ENCODE measurements at regions not wholly inside any gene's neighbourhood (a gene's known extent, or its start where the extent isn't known, plus 50 kb on each side); places are given as distances from the start of the nearest gene placed in this dataset.

DNA sequence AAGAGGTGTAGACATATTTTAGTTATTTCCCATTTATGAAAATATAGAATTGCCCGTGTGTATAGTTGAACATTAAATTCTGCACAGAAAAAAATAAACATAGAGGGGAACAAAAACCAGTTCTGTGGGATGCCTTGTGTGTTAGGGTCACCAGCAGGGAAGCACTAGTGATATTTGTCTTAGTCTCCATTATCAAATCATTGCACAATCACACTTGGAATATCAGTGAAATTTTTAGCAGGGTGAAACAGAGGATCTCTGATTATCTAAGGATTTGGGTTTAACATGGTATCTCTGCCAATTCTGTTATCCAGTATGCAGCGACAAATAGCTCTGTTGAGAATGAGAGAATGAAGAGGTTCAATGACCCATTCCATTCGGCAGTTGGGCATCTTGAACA lies 496.0 kb upstream of the POM121L12 start:
- no peak for TF ChIP-seq POLR2AphosphoS5 (IDR thresholded peaks at IDR 0.05)
- TF ChIP-seq, protein P1, sequence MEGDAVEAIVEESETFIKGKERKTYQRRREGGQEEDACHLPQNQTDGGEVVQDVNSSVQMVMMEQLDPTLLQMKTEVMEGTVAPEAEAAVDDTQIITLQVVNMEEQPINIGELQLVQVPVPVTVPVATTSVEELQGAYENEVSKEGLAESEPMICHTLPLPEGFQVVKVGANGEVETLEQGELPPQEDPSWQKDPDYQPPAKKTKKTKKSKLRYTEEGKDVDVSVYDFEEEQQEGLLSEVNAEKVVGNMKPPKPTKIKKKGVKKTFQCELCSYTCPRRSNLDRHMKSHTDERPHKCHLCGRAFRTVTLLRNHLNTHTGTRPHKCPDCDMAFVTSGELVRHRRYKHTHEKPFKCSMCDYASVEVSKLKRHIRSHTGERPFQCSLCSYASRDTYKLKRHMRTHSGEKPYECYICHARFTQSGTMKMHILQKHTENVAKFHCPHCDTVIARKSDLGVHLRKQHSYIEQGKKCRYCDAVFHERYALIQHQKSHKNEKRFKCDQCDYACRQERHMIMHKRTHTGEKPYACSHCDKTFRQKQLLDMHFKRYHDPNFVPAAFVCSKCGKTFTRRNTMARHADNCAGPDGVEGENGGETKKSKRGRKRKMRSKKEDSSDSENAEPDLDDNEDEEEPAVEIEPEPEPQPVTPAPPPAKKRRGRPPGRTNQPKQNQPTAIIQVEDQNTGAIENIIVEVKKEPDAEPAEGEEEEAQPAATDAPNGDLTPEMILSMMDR (IDR thresholded peaks at IDR 0.05) = no peak
- no peak for TF ChIP-seq POLR2A (IDR thresholded peaks at IDR 0.05)

Measured in sigmoid colon (tissue), 4 donors.